Ascending aorta (tissue), 2 donors: ENCODE measurements at regions not wholly inside any gene's neighbourhood (a gene's known extent, or its start where the extent isn't known, plus 50 kb on each side); places are given as distances from the start of the nearest gene placed in this dataset.

Experiments used
- DNase-seq, 2 donors: peaks; one replicate each; pipeline ENCODE4 v3.0.0-alpha.2; 2019; ENCODE audit warnings: low spot score in 2 of 2
- H3K27ac ChIP-seq, 2 donors: fragments of 200-600 bp; sonication (generic); one replicate each; pipeline ENCODE4 v1.5.1; 2016 to 2017; ENCODE audit warnings: mild to moderate bottlenecking in 1 of 2
- H3K27me3 ChIP-seq: fragments of 200-600 bp; sonication (generic); one replicate; pipeline ENCODE4 v1.5.1; 2017
- H3K36me3 ChIP-seq, 2 donors: fragments of 200-600 bp; sonication (generic); one replicate each; pipeline ENCODE4 v1.5.1; 2016
- H3K4me1 ChIP-seq, 2 donors: fragments of 200-600 bp; sonication (generic); one replicate each; pipeline ENCODE4 v1.5.1; 2016 to 2017; ENCODE audit warnings: mild to moderate bottlenecking in 1 of 2
- H3K4me3 ChIP-seq, 2 donors: fragments of 200-600 bp; sonication (generic); one replicate each; pipeline ENCODE4 v1.5.1; 2016 to 2017; ENCODE audit warnings: mild to moderate bottlenecking in 1 of 2
- H3K9me3 ChIP-seq, 2 donors: fragments of 200-600 bp; sonication (generic); one replicate each; pipeline ENCODE4 v1.5.1; 2016
- intact Hi-C: fragments of 100-400 bp; cut with DNase I; formaldehyde crosslinking; loops from one replicate; pipeline ENCODE4 v1.15.1; 2023
- TF ChIP-seq, protein P1 (sequence below), 3 experiments: fragments of 200-600 bp in 2 of 3; fragments of 450-650 bp in 1 of 3; sonication (generic) in 2 of 3; IDR thresholded peaks; one replicate each; pipeline ENCODE4 v1.5.1; 2016 to 2019; ENCODE audit warnings: antibody characterized with exemption in 3 of 3, mild to moderate bottlenecking in 1 of 3, moderate library complexity in 1 of 3

DNA sequence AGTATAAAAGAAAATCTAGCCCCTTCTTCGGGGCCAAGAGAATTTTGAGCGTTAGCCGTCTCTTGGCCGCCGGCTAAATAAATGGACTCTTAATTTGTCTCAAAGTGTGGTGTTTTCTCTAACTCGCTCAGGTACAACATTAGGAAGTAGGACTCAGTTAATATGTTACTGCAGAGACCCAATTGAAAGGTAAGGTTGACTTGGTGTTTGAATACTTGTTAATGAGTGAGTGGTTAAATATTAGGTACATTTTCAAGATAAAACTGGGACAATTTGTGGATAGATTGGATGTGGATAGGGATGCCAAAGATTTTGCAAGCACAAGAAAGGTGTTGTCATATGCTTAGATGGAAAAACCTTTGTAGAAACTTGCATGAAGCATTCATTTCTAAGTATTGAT, 1177.3 kb upstream of the CDH18 start:
- H3K36me3 ChIP-seq = no peaks in the 10 kb centered on the region
- TF ChIP-seq, protein P1, sequence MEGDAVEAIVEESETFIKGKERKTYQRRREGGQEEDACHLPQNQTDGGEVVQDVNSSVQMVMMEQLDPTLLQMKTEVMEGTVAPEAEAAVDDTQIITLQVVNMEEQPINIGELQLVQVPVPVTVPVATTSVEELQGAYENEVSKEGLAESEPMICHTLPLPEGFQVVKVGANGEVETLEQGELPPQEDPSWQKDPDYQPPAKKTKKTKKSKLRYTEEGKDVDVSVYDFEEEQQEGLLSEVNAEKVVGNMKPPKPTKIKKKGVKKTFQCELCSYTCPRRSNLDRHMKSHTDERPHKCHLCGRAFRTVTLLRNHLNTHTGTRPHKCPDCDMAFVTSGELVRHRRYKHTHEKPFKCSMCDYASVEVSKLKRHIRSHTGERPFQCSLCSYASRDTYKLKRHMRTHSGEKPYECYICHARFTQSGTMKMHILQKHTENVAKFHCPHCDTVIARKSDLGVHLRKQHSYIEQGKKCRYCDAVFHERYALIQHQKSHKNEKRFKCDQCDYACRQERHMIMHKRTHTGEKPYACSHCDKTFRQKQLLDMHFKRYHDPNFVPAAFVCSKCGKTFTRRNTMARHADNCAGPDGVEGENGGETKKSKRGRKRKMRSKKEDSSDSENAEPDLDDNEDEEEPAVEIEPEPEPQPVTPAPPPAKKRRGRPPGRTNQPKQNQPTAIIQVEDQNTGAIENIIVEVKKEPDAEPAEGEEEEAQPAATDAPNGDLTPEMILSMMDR (IDR thresholded peaks at IDR 0.05) = no peak
- intact Hi-C loops = no loop called here
- no peak overlapping the region for H3K27ac ChIP-seq
- DNase-seq = no peak
- no peaks in the 10 kb centered on the region for H3K4me1 ChIP-seq
- H3K27me3 ChIP-seq = no peaks in the 10 kb centered on the region
- H3K4me3 ChIP-seq = no peak overlapping the region
- no peaks in the 10 kb centered on the region for H3K9me3 ChIP-seq

DNA sequence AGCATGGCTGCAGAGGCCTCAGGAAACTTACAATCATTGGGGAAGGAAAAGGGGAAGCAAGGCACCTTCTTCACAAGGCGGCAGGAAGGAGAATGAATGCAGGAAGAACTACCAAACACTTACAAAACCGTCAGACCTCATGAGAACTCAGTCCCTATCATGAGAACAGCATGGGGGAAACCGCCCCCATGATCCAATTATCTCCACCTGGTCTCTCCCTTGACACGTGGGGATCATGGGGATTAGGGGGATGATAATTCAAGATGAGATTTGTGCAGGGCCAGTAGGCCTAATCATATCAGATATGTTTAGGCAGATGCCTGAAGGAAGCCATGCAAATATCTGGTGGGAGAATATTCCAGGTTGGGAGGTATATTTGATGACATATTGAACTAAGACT, 1176.4 kb upstream of the CDH18 start:
- no peaks in the 10 kb centered on the region for H3K9me3 ChIP-seq
- no peaks in the 10 kb centered on the region for H3K27me3 ChIP-seq
- no peak for DNase-seq
- H3K4me1 ChIP-seq = no peaks in the 10 kb centered on the region
- H3K4me3 ChIP-seq = no peak overlapping the region
- H3K36me3 ChIP-seq = no peaks in the 10 kb centered on the region
- intact Hi-C loops = no loop called here
- no peak overlapping the region for H3K27ac ChIP-seq
- TF ChIP-seq, protein P1 (IDR thresholded peaks at IDR 0.05) = no peak

DNA sequence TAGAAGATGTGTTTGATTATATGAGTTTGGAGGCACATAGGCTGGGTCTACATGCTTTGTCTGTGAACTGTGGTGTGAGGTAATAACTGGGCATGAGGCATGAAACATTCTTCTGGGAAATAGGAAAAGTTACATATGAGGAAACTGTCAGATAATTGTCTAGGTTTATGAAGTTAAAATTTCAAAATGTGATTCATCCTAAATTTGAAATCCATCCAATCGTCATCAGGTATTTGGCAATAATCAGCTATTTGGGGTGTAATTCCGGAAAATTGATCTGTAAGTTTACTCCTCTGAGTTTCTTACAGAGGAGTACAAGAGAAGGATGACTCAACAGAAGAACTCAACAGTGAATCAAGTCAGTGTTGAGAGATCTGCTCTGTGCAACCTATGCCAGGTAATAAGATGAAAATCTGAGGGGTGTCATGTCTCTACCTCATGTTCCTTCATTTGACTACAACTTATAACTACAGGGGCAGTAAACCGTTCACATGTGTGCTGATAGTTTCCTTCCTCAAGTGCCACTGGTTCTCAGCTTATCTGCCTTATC, 1171.6 kb upstream of the CDH18 start:
- DNase-seq = no peak
- intact Hi-C loops = loop anchor here (1.0 kb wide), 1 partner anchor 28 kb away; no protein-coding TSS in a partner anchor
- Histone ChIP-seq H3K4me3 (no peak overlapping the region), H3K27me3 (no peaks in the 10 kb centered on the region), H3K4me1 (no peaks in the 10 kb centered on the region), H3K36me3 (no peaks in the 10 kb centered on the region), H3K9me3 (no peaks in the 10 kb centered on the region), H3K27ac (no peak overlapping the region)
- TF ChIP-seq, protein P1 (IDR thresholded peaks at IDR 0.05) = no peak

GRCh38 chr5:21154526-21154925, 1166.5 kb upstream of the CDH18 start:
- intact Hi-C loops = no loop called here

GRCh38 chr5:21152611-21153010, 1164.6 kb upstream of the CDH18 start:
- H3K36me3 ChIP-seq = no peaks in the 10 kb centered on the region
- H3K4me3 ChIP-seq = no peak overlapping the region
- no peak for DNase-seq
- H3K27ac ChIP-seq = no peak overlapping the region
- intact Hi-C loops = no loop called here
- H3K4me1 ChIP-seq = no peaks in the 10 kb centered on the region
- no peaks in the 10 kb centered on the region for H3K27me3 ChIP-seq
- TF ChIP-seq, protein P1 (IDR thresholded peaks at IDR 0.05) = no peak
- peaks cover 0 to 8% of the 10 kb centered on the region in 2 donors for H3K9me3 ChIP-seq

More at GRCh38 chr5:21154526-21154925, 1166.5 kb upstream of the CDH18 start:
- Histone ChIP-seq H3K4me3 (no peak overlapping the region), H3K27me3 (no peaks in the 10 kb centered on the region), H3K9me3 (no peaks in the 10 kb centered on the region), H3K4me1 (no peaks in the 10 kb centered on the region), H3K27ac (no peak overlapping the region), H3K36me3 (no peaks in the 10 kb centered on the region)
- TF ChIP-seq, protein P1 (IDR thresholded peaks at IDR 0.05) = no peak
- no peak for DNase-seq

DNA sequence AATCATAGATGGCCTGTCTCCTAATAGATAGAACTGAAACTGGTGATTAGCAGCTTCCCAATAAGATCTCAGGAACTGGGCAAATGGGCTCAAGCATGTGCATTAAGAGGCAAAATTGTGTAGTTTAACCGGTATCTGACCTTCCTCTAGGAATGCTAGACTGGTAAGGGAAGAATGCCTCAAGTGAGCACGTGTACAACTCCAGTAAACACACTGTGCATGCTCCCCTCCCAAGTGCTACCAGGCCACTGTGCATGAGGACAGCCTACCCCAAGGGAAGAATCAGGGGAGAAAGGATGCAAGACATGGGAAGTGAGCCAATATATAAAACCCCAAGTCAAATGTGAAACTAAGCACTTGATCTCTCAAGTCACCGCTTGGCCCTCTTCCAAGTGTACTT, 1157.4 kb upstream of the CDH18 start:
- H3K27ac ChIP-seq = no peak overlapping the region
- intact Hi-C loops = no loop called here
- H3K36me3 ChIP-seq = no peaks in the 10 kb centered on the region
- peaks cover 0 to 8% of the 10 kb centered on the region in 2 donors for H3K9me3 ChIP-seq
- no peaks in the 10 kb centered on the region for H3K27me3 ChIP-seq
- DNase-seq = no peak
- H3K4me1 ChIP-seq = no peaks in the 10 kb centered on the region
- TF ChIP-seq, protein P1 (IDR thresholded peaks at IDR 0.05) = no peak
- H3K4me3 ChIP-seq = no peak overlapping the region
